Ectodermal cell (in vitro differentiated cells): ENCODE measurements at regions not wholly inside any gene's neighbourhood (a gene's known extent, or its start where the extent isn't known, plus 50 kb on each side); places are given as distances from the start of the nearest gene placed in this dataset.
"Not testable (repeated sequence)": the region's sequence is repeated elsewhere in the genome, so short reads cannot be mapped to it uniquely, and the experiment has no call there.

ENCODE experiments used
- H3K27ac ChIP-seq: 2 replicates; pipeline ENCODE4 v1.7.0; 2013; ENCODE audit warnings: mild to moderate bottlenecking, low read depth, low read length; ENCODE audit not compliant: insufficient read depth, poor library complexity, severe bottlenecking
- H3K27me3 ChIP-seq: 2 replicates; pipeline ENCODE4 v1.7.0; 2013; ENCODE audit warnings: mild to moderate bottlenecking, low read length; ENCODE audit not compliant: insufficient read depth, control insufficient read depth, poor library complexity, severe bottlenecking
- H3K36me3 ChIP-seq: one replicate; pipeline ENCODE4 v1.7.0; 2013; ENCODE audit warnings: low read length; ENCODE audit not compliant: control insufficient read depth, insufficient read depth
- H3K4me1 ChIP-seq: one replicate; pipeline ENCODE4 v1.7.0; 2013; ENCODE audit warnings: low read length; ENCODE audit not compliant: control insufficient read depth, insufficient read depth
- H3K4me3 ChIP-seq: 2 replicates; pipeline ENCODE4 v1.7.0; 2013; ENCODE audit warnings: low read depth, low read length, control low read depth; ENCODE audit not compliant: insufficient read depth
- H3K9me3 ChIP-seq: 2 replicates; pipeline ENCODE4 v1.7.0; 2013; ENCODE audit warnings: mild to moderate bottlenecking, low read length, moderate library complexity; ENCODE audit not compliant: control insufficient read depth
- WGBS, 2 experiments: methylation state at CpG; one replicate each; pipeline ENCODE4 v1.1.7; 2013; ENCODE audit warnings: missing lambda C conversion rate in 2 of 2; 5-methylcytosine and 5-hydroxymethylcytosine counted together

GRCh38 chr2:87610974-87611373 is 136.9 kb upstream of the PLGLB2 start:
- H3K27me3 ChIP-seq, H3K4me1 ChIP-seq: not testable (repeated sequence)
- no CpG with 5 or more reads among the region's 1 CpG for WGBS, 2 experiments

GRCh38 chr2:87611416-87611815 is 136.5 kb upstream of the PLGLB2 start:
- not testable (repeated sequence) for H3K4me1 ChIP-seq, H3K4me3 ChIP-seq, H3K27ac ChIP-seq, H3K27me3 ChIP-seq, H3K9me3 ChIP-seq, H3K36me3 ChIP-seq
- WGBS, 2 experiments = no CpG with 5 or more reads among the region's 4 CpGs

More at GRCh38 chr2:87610974-87611373, 136.9 kb upstream of the PLGLB2 start:
- H3K9me3 ChIP-seq, H3K36me3 ChIP-seq, H3K27ac ChIP-seq, H3K4me3 ChIP-seq: not testable (repeated sequence)

- H3K9me3 ChIP-seq, H3K27me3 ChIP-seq, H3K27ac ChIP-seq, H3K4me1 ChIP-seq, H3K4me3 ChIP-seq, H3K36me3 ChIP-seq: not testable (repeated sequence)
- no CpG with 5 or more reads among the region's 2 CpGs for WGBS, 2 experiments
These were observed 135.9 kb upstream of the PLGLB2 start for GRCh38 chr2:87611956-87612355.

GRCh38 chr2:87614829-87615434 is 133.0 kb upstream of the PLGLB2 start:
- H3K9me3 ChIP-seq, H3K27me3 ChIP-seq, H3K4me1 ChIP-seq, H3K36me3 ChIP-seq, H3K4me3 ChIP-seq, H3K27ac ChIP-seq: not testable (repeated sequence)

- not testable (repeated sequence) for H3K9me3 ChIP-seq, H3K27ac ChIP-seq, H3K4me1 ChIP-seq, H3K36me3 ChIP-seq, H3K27me3 ChIP-seq, H3K4me3 ChIP-seq
These were observed 128.8 kb upstream of the PLGLB2 start for GRCh38 chr2:87619121-87619520.

- not testable (repeated sequence) for H3K27ac ChIP-seq, H3K4me3 ChIP-seq, H3K27me3 ChIP-seq, H3K36me3 ChIP-seq, H3K9me3 ChIP-seq, H3K4me1 ChIP-seq
- WGBS, 2 experiments = no CpG with 5 or more reads among the region's 4 CpGs
These were observed 126.7 kb upstream of the PLGLB2 start for GRCh38 chr2:87621139-87621538.

- not testable (repeated sequence) for H3K27ac ChIP-seq, H3K4me1 ChIP-seq, H3K27me3 ChIP-seq, H3K4me3 ChIP-seq, H3K9me3 ChIP-seq, H3K36me3 ChIP-seq
- WGBS, 2 experiments = no CpG with 5 or more reads among the region's 4 CpGs
These were observed 125.2 kb upstream of the PLGLB2 start for GRCh38 chr2:87622720-87623119.

GRCh38 chr2:87629491-87630458 is 118.1 kb upstream of the PLGLB2 start:
- H3K27ac ChIP-seq, H3K9me3 ChIP-seq, H3K4me1 ChIP-seq, H3K27me3 ChIP-seq, H3K36me3 ChIP-seq, H3K4me3 ChIP-seq: not testable (repeated sequence)
- 83 to 84% methylated on average over 4 to 6 of the region's 10 CpGs for WGBS, 2 experiments

- not testable (repeated sequence) for H3K27me3 ChIP-seq, H3K4me3 ChIP-seq, H3K27ac ChIP-seq, H3K4me1 ChIP-seq, H3K36me3 ChIP-seq, H3K9me3 ChIP-seq
- no CpG with 5 or more reads among the region's 5 CpGs for WGBS, 2 experiments
These were observed 117.0 kb upstream of the PLGLB2 start for GRCh38 chr2:87630892-87631291.

GRCh38 chr2:87631402-87631801 is 116.5 kb upstream of the PLGLB2 start:
- no CpG with 5 or more reads among the region's 3 CpGs for WGBS, 2 experiments
- H3K27me3 ChIP-seq, H3K9me3 ChIP-seq, H3K36me3 ChIP-seq, H3K27ac ChIP-seq, H3K4me3 ChIP-seq, H3K4me1 ChIP-seq: not testable (repeated sequence)
